HAP-1 (cell line): ENCODE measurements at regions not wholly inside any gene's neighbourhood (a gene's known extent, or its start where the extent isn't known, plus 50 kb on each side); places are given as distances from the start of the nearest gene placed in this dataset.
A peak's percentile ranks its signal among the peaks of the same experiment; 100 is the strongest.

Experiments used
- DNase-seq, 2 experiments: peaks; one replicate each; pipeline ENCODE4 v3.0.0-alpha.2; 2016 to 2020; ENCODE audit warnings: low spot score in 2 of 2
- H3K27me3 ChIP-seq: fragments of 250-450 bp; sonication (Bioruptor Pico); 2 replicates; pipeline ENCODE4 v1.5.1; 2020; ENCODE audit warnings: low read depth, mild to moderate bottlenecking, moderate library complexity
- H3K36me3 ChIP-seq: fragments of 250-450 bp; sonication (Bioruptor Pico); replicated peaks from 2 replicates; pipeline ENCODE4 v1.5.1; 2020; ENCODE audit warnings: mild to moderate bottlenecking
- H3K4me1 ChIP-seq: fragments of 250-450 bp; sonication (Bioruptor Pico); 2 replicates; pipeline ENCODE4 v1.5.1; 2020; ENCODE audit warnings: mild to moderate bottlenecking
- H3K4me3 ChIP-seq: fragments of 250-450 bp; sonication (Bioruptor Pico); 2 replicates; pipeline ENCODE4 v1.5.1; 2020; ENCODE audit warnings: mild to moderate bottlenecking, moderate library complexity
- H3K9me3 ChIP-seq: fragments of 250-450 bp; sonication (Bioruptor Pico); 2 replicates; pipeline ENCODE4 v1.5.1; 2020; ENCODE audit warnings: mild to moderate bottlenecking, moderate library complexity
- in situ Hi-C: fragments of 300-500 bp; cut with MboI; formaldehyde crosslinking; loops from 3 replicates; pipeline ENCODE4 v1.14.3; 2020; ENCODE audit warnings: low sequenced_read_pairs, inconsistent platforms, mixed read lengths

GRCh38 chr20:21033817-21034216, 72.3 kb downstream of the LINC00237 start:
- in situ Hi-C loops: no loop called here
- Histone ChIP-seq H3K36me3 (no peaks in the 10 kb centered on the region), H3K9me3 (no peaks in the 10 kb centered on the region), H3K4me1 (no peaks in the 10 kb centered on the region), H3K27me3 (no peaks in the 10 kb centered on the region), H3K4me3 (no peak overlapping the region)
- DNase-seq: no peak

- H3K4me3 ChIP-seq: no peak overlapping the region
- H3K36me3 ChIP-seq: no peaks in the 10 kb centered on the region
- in situ Hi-C loops: no loop called here
- no peaks in the 10 kb centered on the region for H3K4me1 ChIP-seq
- no peaks in the 10 kb centered on the region for H3K9me3 ChIP-seq
- no peak for DNase-seq
- H3K27me3 ChIP-seq: no peaks in the 10 kb centered on the region
Observed at GRCh38 chr20:21031666-21032065, 74.5 kb downstream of the LINC00237 start.

DNA sequence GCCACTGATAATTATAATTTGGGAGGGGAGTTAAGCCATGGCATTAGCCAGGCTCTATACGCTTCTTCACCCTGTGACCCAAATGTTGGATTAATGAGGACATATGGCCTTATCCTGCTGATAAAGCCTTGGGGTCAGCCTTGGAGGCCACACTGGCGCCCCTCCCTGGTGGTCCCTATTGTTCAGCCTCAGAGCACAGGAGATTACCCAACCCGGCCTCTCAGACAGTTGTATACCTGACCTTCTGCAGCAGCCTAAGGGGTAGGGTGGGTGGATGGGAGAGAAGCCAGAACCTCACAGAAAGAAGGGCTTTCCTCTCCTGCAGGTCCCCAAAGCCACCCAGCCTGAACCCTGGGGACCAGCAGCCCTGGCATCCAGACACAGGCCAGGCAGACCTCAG, 76.8 kb downstream of the LINC00237 start:
- no peaks in the 10 kb centered on the region for H3K4me1 ChIP-seq
- DNase-seq: no peak
- in situ Hi-C loops: no loop called here
- H3K27me3 ChIP-seq: no peaks in the 10 kb centered on the region
- no peaks in the 10 kb centered on the region for H3K36me3 ChIP-seq
- no peak overlapping the region for H3K4me3 ChIP-seq
- H3K9me3 ChIP-seq: no peaks in the 10 kb centered on the region

DNA sequence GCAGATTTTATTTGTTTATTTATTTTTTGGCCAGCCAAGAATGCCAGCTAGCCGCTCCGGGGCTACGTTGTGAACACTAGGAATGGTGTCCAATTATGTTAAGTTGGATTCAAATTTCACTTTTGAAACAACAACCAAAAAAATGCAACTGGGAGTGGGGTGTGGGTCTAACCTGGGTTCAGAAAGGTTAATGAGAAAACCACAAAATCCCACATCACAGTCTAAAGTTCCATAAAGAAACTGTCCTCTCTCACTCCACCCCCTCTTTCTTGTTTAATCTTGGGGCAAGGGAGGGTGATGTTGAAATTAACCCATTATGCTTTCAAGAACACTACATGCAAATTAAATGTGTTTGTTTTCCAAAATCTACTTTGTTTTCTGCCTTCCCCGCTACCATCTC, 77.2 kb downstream of the LINC00237 start:
- Histone ChIP-seq H3K4me3 (no peak overlapping the region), H3K9me3 (no peaks in the 10 kb centered on the region), H3K36me3 (no peaks in the 10 kb centered on the region), H3K27me3 (no peaks in the 10 kb centered on the region), H3K4me1 (no peaks in the 10 kb centered on the region)
- in situ Hi-C loops: no loop called here
- DNase-seq: no peak

DNA sequence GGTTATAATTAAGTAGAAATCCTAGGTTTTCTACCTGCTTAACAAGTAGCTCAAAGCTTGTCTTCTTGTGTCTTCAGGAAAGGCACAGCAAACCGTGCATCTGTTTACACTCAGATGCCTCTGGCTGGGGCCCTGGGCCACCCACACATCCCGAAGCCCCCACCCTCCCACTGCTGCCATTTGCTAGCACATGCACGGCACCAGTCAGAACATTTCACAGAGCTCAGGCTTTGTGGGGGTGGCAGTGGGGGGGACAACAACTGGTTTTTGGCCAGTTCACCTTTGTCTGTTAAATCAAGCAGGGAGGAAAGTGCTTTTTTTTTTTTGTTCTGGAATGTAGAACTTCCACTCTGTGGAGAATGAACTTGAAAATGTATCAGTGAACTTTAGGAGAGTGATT, 77.7 kb downstream of the LINC00237 start:
- DNase-seq: no peak
- Histone ChIP-seq H3K36me3 (no peaks in the 10 kb centered on the region), H3K4me1 (no peaks in the 10 kb centered on the region), H3K9me3 (no peaks in the 10 kb centered on the region), H3K4me3 (no peak overlapping the region), H3K27me3 (no peaks in the 10 kb centered on the region)
- in situ Hi-C loops: no loop called here

GRCh38 chr20:21027569-21027968, 78.6 kb downstream of the LINC00237 start:
- DNase-seq: peak; percentile 18 to 47
- in situ Hi-C loops: no loop called here
- Histone ChIP-seq H3K4me3 (no peak overlapping the region), H3K36me3 (no peaks in the 10 kb centered on the region), H3K4me1 (no peaks in the 10 kb centered on the region), H3K27me3 (no peaks in the 10 kb centered on the region), H3K9me3 (no peaks in the 10 kb centered on the region)

- DNase-seq: no peak
Observed at GRCh38 chr20:21026951-21027350, 79.2 kb downstream of the LINC00237 start.

DNA sequence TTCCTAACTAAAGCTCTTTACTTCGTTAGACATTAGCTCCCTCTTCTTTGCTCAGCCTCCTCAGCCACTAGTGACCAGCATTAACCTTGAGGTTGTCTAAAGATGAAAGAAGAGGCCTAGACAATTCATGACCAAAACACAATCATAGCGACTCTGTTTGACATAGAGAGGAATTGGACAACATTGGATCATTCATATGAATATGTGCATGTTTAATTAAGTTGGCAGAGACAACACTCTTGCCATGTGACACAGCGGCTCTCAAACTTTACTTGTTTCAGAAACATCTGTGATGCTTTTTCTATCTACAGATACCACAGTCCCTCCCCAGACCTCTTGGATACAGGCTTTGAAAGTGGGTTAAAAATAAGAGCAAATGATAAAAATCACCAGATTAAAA, 81.7 kb downstream of the LINC00237 start:
- in situ Hi-C loops: no loop called here

More at GRCh38 chr20:21026951-21027350, 79.2 kb downstream of the LINC00237 start:
- no peaks in the 10 kb centered on the region for H3K36me3 ChIP-seq
- H3K27me3 ChIP-seq: no peaks in the 10 kb centered on the region
- in situ Hi-C loops: no loop called here
- no peaks in the 10 kb centered on the region for H3K4me1 ChIP-seq
- H3K4me3 ChIP-seq: no peak overlapping the region
- no peaks in the 10 kb centered on the region for H3K9me3 ChIP-seq

DNA sequence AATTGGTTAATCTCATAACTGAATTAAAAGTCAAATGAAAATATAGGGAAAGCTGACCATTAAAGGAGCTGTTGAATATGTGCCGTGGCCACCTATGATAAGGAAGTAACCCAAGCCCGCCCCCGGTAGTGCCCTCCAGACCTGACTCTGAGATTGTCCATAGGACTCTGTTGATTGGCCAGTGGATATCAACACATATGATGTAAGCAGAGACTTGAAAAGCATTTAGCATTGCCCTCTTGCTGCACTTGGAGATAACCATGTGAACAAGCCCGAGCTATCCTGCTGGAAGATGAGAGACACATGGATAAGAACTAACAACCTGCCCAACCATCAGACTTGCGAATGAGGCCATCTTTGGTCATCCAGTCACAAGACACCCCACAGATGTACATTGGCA, 83.2 kb downstream of the LINC00237 start:
- Histone ChIP-seq H3K27me3 (no peaks in the 10 kb centered on the region), H3K36me3 (no peaks in the 10 kb centered on the region), H3K9me3 (no peaks in the 10 kb centered on the region), H3K4me3 (no peak overlapping the region), H3K4me1 (no peaks in the 10 kb centered on the region)
- no peak for DNase-seq
- in situ Hi-C loops: no loop called here

More for the DNA sequence above, 81.7 kb downstream of the LINC00237 start:
- Histone ChIP-seq H3K4me1 (no peaks in the 10 kb centered on the region), H3K36me3 (no peaks in the 10 kb centered on the region), H3K27me3 (no peaks in the 10 kb centered on the region), H3K4me3 (no peak overlapping the region), H3K9me3 (no peaks in the 10 kb centered on the region)
- DNase-seq: no peak

DNA sequence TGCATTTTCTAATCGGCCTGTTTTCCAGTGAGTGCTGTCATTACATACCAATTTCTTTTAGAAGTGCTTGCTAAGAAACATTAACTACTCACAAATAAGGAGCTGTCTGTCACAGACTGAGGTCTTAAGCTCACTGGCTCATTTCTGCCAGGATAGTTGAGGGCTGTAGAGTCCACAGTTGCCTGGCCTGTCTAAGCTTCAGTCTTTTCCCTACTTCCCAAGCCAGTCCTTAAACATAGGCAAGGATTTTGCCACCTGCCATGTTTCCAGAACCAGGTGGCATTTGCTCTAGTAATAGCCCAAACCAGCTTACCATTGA, 84.7 kb downstream of the LINC00237 start:
- H3K9me3 ChIP-seq: no peaks in the 10 kb centered on the region
- in situ Hi-C loops: no loop called here
- no peaks in the 10 kb centered on the region; the same call in 1 of the 2 replicates for H3K27me3 ChIP-seq
- no peaks in the 10 kb centered on the region for H3K4me1 ChIP-seq
- DNase-seq: no peak
- H3K4me3 ChIP-seq: no peak overlapping the region
- H3K36me3 ChIP-seq: no peaks in the 10 kb centered on the region

- no peak for DNase-seq
- in situ Hi-C loops: no loop called here
- H3K4me3 ChIP-seq: no peak overlapping the region
Observed at GRCh38 chr20:21020659-21021471, 85.3 kb downstream of the LINC00237 start.

DNA sequence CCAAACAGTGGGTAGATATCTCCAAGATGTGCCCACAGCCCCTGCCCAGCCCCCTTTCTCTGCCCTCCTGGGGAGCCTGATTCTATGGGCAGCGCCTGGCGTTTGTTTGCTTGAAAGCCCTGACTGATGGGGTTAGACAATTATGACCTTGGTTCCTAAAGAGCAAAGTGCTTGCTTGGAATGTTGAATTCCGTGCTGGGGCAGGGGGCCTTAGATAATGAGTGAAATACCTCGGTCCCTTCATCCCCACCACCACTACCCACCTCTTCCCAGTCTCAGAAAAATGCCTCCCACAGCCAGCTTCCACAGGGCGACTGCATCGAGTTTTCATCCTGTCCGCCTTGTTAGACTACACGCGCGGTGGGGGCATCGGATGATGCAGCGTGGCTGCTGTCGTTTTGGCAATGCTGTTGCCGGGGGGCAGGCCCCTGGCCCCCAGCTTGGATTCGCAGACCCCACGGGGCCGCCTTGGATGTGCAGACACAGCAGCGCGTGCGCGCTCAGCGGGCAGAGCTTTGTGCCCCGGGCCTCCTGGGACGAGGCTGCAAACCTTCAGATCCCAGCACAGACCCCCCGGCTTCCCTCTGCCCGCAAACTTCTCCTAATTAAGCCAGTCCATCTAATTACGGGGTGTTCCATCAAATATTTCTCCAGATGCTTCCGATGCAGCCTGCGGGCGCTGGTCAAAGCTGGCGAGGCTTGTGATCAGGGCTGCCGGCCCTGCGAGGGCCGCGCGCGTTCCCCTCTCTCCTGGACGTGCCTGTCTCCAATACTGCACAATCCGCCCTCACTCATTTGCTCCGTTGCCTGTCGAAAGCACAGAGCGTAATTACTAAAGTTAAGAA, 86.1 kb downstream of the LINC00237 start:
- H3K36me3 ChIP-seq: no peaks in the 10 kb centered on the region
- H3K27me3 ChIP-seq: no peaks in the 10 kb centered on the region; the same call in 1 of the 2 replicates
- no peak for DNase-seq
- no peak overlapping the region for H3K4me3 ChIP-seq
- no peaks in the 10 kb centered on the region for H3K9me3 ChIP-seq
- H3K4me1 ChIP-seq: no peaks in the 10 kb centered on the region
- in situ Hi-C loops: no loop called here

More at GRCh38 chr20:21020659-21021471, 85.3 kb downstream of the LINC00237 start:
- Histone ChIP-seq H3K36me3 (no peaks in the 10 kb centered on the region), H3K4me1 (no peaks in the 10 kb centered on the region), H3K27me3 (no peaks in the 10 kb centered on the region; the same call in 1 of the 2 replicates), H3K9me3 (no peaks in the 10 kb centered on the region)

DNA sequence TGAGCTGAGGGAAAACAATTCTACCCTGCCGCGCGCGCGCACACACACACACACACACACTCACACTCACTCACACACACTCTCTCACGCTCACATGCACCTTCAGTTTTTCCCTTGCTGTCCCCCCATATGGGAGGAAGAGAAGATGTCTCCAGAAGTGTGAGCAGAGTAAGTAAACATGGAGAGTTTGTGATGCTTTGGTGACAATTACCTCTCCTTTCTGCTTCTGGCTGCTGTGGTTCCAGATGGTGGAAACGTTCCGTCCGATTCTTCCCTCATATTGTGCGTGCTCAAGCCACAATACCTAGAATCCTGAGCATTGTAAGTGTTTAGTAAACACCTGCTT, 86.7 kb downstream of the LINC00237 start:
- Histone ChIP-seq H3K4me1 (no peaks in the 10 kb centered on the region), H3K36me3 (no peaks in the 10 kb centered on the region), H3K9me3 (no peaks in the 10 kb centered on the region), H3K27me3 (no peaks in the 10 kb centered on the region; the same call in 1 of the 2 replicates), H3K4me3 (no peak overlapping the region)
- no peak for DNase-seq
- in situ Hi-C loops: no loop called here

GRCh38 chr20:21018576-21018975, 87.6 kb downstream of the LINC00237 start:
- no peak overlapping the region for H3K4me3 ChIP-seq
- no peak for DNase-seq
- H3K4me1 ChIP-seq: no peaks in the 10 kb centered on the region
- H3K36me3 ChIP-seq: no peaks in the 10 kb centered on the region
- H3K27me3 ChIP-seq: no peaks in the 10 kb centered on the region; the same call in 1 of the 2 replicates
- in situ Hi-C loops: no loop called here
- H3K9me3 ChIP-seq: no peaks in the 10 kb centered on the region
